Parathyroid adenoma (tissue), 2 donors: ENCODE measurements at regions not wholly inside any gene's neighbourhood (a gene's known extent, or its start where the extent isn't known, plus 50 kb on each side); places are given as distances from the start of the nearest gene placed in this dataset.

Source experiments
- H2AFZ ChIP-seq: fragments of 300-600 bp; sonication (generic); one replicate; pipeline ENCODE4 v1.7.0; 2017; ENCODE audit warnings: antibody characterized with exemption, mild to moderate bottlenecking
- H3K27ac ChIP-seq: fragments of 300-600 bp; sonication (generic); one replicate; pipeline ENCODE4 v1.7.0; 2017
- H3K27me3 ChIP-seq: fragments of 300-600 bp; sonication (generic); one replicate; pipeline ENCODE4 v1.7.0; 2017; ENCODE audit warnings: low read length; ENCODE audit not compliant: control insufficient read depth, insufficient read depth
- H3K36me3 ChIP-seq: fragments of 300-600 bp; sonication (generic); one replicate; pipeline ENCODE4 v1.7.0; 2017; ENCODE audit warnings: low read length; ENCODE audit not compliant: control insufficient read depth, insufficient read depth
- H3K4me1 ChIP-seq: fragments of 300-600 bp; sonication (generic); one replicate; pipeline ENCODE4 v1.7.0; 2017; ENCODE audit warnings: control low read depth
- H3K4me2 ChIP-seq: fragments of 300-600 bp; sonication (generic); one replicate; pipeline ENCODE4 v1.7.0; 2017; ENCODE audit warnings: low read length
- H3K4me3 ChIP-seq: fragments of 300-600 bp; sonication (generic); one replicate; pipeline ENCODE4 v1.7.0; 2017; ENCODE audit warnings: low read depth, low read length
- H3K79me2 ChIP-seq: fragments of 300-600 bp; sonication (generic); one replicate; pipeline ENCODE4 v1.7.0; 2017; ENCODE audit warnings: control low read depth
- H3K9ac ChIP-seq: fragments of 300-600 bp; sonication (generic); one replicate; pipeline ENCODE4 v1.7.0; 2017; ENCODE audit warnings: mild to moderate bottlenecking
- H3K9me3 ChIP-seq: fragments of 300-600 bp; sonication (generic); one replicate; pipeline ENCODE4 v1.7.0; 2017; ENCODE audit warnings: low read length; ENCODE audit not compliant: control insufficient read depth
- CTCF ChIP-seq: fragments of 300-600 bp; sonication (generic); IDR thresholded peaks from one replicate; pipeline ENCODE4 v1.7.0; 2017; ENCODE audit warnings: antibody characterized with exemption, mild to moderate bottlenecking
- donor health status: primary hyperparathyroidism.

- H3K27ac ChIP-seq, result no peak overlapping the region
- no peak overlapping the region for H3K4me2 ChIP-seq
Observed at GRCh38 chr2:120594856-120595685, 140.6 kb upstream of the GLI2 start.

DNA sequence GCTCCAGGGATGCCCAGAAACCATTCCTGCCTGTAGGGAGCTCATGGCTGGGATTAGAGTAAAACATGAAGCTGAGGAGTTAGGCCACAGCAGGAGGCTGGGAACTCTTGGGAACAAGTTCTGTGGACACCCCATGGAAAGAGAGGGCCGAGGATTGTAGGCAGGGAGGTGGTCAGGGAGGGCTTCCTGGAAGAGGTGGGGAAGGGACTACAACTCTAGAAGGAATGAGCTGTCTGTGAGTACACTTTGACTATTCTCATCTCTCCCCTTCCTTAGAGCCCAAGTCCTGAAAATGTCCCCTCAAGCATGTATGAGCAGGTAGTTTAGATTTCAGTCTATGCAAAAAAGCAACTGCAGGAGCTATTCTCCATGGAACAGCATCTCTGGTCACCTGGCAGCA, 139.9 kb upstream of the GLI2 start:
- Histone ChIP-seq H3K9me3 (no peaks in the 10 kb centered on the region), H3K79me2 (no peaks in the 10 kb centered on the region), H3K4me3 (no peak overlapping the region), H3K27me3 (no peaks in the 10 kb centered on the region), H3K36me3 (no peaks in the 10 kb centered on the region), H3K27ac (no peak overlapping the region), H2AFZ (no peak overlapping the region), H3K9ac (no peak overlapping the region), H3K4me2 (no peak overlapping the region), H3K4me1 (no peaks in the 10 kb centered on the region)
- TF ChIP-seq CTCF, result no peak

More at GRCh38 chr2:120594856-120595685, 140.6 kb upstream of the GLI2 start:
- no peak for TF ChIP-seq CTCF
- H2AFZ ChIP-seq, result no peak overlapping the region
- H3K4me3 ChIP-seq, result no peak overlapping the region
- no peaks in the 10 kb centered on the region for H3K9me3 ChIP-seq
- H3K9ac ChIP-seq, result no peak overlapping the region
- H3K79me2 ChIP-seq, result no peaks in the 10 kb centered on the region
- no peaks in the 10 kb centered on the region for H3K36me3 ChIP-seq
- no peaks in the 10 kb centered on the region for H3K27me3 ChIP-seq
- no peaks in the 10 kb centered on the region for H3K4me1 ChIP-seq

DNA sequence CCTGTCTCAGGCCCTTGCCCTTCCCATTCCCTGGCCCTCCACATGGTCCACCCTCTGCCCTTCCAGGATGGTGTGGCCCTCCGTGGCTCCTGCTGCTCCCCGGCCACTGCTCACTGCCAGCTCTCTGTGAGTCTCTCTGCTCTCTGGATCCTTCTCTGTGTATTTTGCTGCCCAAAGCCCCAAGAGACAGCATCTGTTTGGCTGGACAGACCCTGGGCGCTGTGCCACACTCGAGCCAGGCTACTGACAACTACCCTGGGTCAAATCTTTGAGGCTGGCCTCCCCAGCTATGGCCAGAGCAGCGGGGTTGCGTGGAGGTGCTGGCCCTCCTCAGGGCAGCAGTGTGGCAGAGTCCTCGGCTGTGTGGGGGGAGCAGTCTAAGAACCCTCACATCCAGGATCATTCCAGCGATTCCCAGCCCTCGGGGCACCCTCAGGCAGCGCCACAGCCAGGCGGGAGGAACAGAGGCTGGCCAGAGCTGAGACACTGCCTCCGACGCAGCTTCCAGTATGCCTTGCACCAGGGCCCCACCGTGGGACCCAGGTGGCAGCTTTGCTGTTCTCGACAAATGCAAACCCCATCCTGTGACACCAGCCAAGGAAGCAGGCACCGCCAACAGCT, 139.4 kb upstream of the GLI2 start:
- Histone ChIP-seq H3K9me3 (no peaks in the 10 kb centered on the region), H3K36me3 (no peaks in the 10 kb centered on the region), H3K79me2 (no peaks in the 10 kb centered on the region), H2AFZ (no peak overlapping the region), H3K27ac (no peak overlapping the region), H3K9ac (no peak overlapping the region), H3K4me3 (no peak overlapping the region), H3K4me2 (no peak overlapping the region), H3K4me1 (no peaks in the 10 kb centered on the region), H3K27me3 (no peaks in the 10 kb centered on the region)
- TF ChIP-seq CTCF, result no peak

DNA sequence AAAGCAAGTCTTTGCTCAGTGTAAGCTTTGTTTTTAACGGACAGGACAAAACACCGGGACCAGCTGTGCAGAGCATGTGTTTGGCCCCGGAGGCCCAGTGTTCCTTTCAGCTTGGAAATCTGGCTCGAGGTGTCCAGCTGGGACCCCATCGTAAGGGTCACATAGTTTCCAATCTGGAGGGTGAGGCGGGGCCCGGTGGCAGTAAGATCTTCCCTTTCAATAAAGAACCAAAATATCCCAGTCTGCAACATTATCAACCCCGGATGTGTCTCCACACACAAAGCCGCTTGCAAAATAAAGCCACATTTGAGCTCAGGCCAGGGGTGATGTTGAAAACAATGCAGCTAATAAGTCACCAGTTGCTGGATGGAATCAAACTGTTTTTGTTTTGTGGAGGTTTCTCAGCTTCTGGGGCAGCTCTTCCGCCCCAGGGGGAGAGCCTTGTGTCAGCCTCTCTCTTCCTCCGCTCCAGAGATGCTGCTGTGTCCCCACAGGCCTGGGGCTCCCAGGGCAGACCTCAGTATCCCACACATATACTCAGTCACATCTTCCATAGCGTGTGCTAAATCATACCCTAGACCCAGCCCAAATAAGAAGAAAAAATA, 138.6 kb upstream of the GLI2 start:
- H3K79me2 ChIP-seq, result no peaks in the 10 kb centered on the region
- H3K36me3 ChIP-seq, result no peaks in the 10 kb centered on the region
- H3K27me3 ChIP-seq, result no peaks in the 10 kb centered on the region
- no peak overlapping the region for H3K4me3 ChIP-seq
- TF ChIP-seq CTCF, result no peak
- no peaks in the 10 kb centered on the region for H3K4me1 ChIP-seq
- no peaks in the 10 kb centered on the region for H3K9me3 ChIP-seq
- H3K4me2 ChIP-seq, result no peak overlapping the region
- no peak overlapping the region for H3K9ac ChIP-seq
- H3K27ac ChIP-seq, result no peak overlapping the region
- no peak overlapping the region for H2AFZ ChIP-seq
